ENCODE measurements at regions not wholly inside any gene's neighbourhood (a gene's known extent, or its start where the extent isn't known, plus 50 kb on each side); places are given as distances from the start of the nearest gene placed in this dataset.

GRCh38 chr7:115883629-115884028, 146.9 kb downstream of the TFEC start:
- DNase-seq = no peak

GRCh38 chr7:115881476-115881875, 149.1 kb downstream of the TFEC start:
- no peak for DNase-seq

DNA sequence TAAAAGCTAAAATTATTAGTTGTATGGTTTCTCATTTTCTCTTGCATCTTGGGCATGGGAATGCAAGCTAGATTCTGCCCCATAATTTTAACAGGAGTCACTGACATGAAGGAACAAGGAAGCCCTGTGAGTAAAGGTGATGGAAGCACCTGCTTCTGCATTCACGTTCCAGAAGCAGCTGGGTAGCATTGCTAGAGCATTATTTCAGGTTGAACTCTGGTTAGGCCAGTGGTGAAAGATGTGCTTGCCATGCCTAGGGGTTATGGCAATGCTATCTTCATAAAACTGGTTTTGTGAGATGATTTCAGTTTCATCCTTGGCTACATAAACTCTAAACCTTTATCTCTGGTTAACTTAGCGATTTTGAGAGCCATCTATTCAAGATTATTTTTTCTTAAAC, 151.4 kb downstream of the TFEC start:
- no peak for DNase-seq

DNA sequence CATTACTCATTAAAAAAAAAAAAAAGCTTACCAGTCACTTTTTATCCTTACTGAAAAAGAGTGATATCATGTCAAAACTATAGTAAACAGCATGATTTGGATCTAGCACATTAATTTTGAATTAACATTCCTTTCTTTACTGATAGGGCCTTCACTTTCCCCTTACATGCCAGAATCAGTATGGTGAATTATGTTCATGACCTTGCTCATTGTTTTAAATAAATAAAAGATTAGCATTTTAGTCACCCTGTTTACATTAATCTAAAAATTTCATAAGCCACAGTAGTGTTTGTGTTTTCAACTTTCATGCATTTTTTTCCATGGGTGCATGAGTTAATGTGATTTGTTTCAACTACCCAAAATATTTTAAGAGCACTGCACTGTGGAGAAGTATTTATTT, 160.8 kb downstream of the TFEC start:
- DNase-seq = no peak

GRCh38 chr7:115869190-115869589, 161.4 kb downstream of the TFEC start:
- DNase-seq = no peak

DNA sequence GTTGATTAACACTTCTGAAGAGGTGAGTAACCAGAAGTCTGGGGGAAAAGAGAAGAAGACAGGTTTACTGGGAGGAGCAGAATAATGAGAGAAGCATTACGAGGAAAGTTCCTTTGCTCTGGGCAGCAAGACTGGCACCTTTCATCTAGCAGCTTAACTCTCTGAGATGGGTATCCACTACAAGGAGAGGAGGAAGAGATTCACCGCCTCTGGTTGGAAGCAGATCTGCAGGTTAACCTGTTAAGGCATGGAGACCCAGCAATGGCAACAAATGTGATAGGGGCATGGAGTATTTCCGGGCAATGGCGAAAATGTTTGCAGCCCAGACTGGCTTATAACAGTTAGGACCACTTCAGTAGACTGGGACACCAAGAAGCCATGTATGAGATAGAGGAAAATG, 162.2 kb downstream of the TFEC start:
- no peak for DNase-seq

- no peak for DNase-seq
Observed at GRCh38 chr7:115864082-115864481, 166.5 kb downstream of the TFEC start.

GRCh38 chr7:115851291-115851690, 179.3 kb downstream of the TFEC start:
- no peak for DNase-seq

GRCh38 chr7:115850774-115851173, 179.8 kb downstream of the TFEC start:
- DNase-seq = no peak

GRCh38 chr7:115844857-115845256, 185.7 kb downstream of the TFEC start:
- DNase-seq = no peak

DNA sequence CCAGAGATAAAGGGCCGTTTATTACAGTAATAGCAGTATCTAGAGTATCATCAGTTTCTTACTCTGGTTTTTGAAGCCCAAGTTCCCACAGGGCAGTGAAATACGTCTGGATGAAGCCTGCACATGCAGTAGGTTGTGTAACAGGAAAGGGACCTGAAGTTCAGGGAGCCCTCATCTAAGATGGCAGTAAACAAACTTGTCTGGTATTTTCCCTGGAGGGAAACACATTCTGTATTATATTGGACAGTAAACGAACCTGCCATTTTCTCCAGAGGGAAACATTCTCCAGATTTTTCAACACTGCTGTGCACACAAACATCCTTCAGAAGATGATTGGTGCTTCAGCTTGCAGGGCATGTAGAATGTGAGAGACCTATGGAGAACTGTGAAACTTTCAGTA, 189.9 kb downstream of the TFEC start:
- DNase-seq = no peak

- DNase-seq = no peak
Observed at GRCh38 chr7:115838829-115839228, 191.7 kb downstream of the TFEC start.

- no peak for DNase-seq
Observed at GRCh38 chr7:115831371-115831770, 199.2 kb downstream of the TFEC start.

GRCh38 chr7:115827305-115828045, 203.1 kb downstream of the TFEC start:
- no peak for DNase-seq

DNA sequence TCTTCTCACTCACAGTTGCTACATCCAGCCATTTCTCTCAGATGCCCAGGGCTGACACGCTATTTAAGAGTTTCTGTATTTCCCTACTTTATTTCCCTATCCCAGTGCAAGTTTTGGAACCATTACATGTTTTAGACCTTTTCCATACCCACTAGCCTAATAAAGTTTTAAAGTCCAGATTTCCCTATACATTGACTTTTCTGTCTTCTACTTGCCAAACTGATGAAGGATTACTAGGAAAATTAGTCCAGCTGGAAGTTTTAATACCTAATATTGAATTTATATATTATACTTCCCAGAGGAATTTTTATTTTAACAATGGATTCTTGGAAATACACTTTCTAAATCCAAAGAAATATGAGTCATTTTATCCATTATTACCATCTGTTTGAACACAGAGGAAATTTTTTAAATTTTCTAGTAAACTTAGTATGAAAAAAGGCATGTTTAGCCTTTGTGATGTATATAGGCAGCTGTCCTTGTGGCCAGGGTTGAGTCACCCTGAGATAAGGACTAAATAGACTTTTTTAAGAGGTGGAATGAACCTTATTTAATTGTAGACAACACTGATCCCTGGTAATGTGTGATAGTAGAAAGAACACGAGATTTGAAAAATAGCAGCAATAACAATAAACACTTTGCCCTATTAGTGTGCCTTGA, 205.0 kb downstream of the TFEC start:
- no peak for DNase-seq

DNA sequence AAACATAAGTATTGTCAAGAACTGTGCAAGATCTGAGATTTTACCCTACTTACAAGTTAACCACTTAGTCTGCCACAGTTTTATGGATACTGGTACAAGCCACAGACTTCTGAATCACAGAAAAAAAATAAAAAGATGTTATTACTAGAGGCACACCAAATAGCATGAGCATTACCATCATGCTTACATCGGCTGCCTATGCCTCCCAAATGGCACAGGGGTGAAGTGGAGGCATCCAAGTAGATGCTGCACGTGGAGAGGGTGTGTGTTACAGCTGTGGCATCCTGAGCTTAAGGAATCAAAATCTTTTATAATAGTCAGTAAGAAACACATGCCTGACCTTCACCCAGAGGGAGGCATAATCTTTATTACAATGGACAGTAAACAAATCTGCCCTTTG, 207.8 kb downstream of the TFEC start:
- DNase-seq = no peak

GRCh38 chr7:115822380-115822779, 208.2 kb downstream of the TFEC start:
- no peak for DNase-seq

GRCh38 chr7:115816318-115816974, 214.1 kb downstream of the TFEC start:
- no peak for DNase-seq

GRCh38 chr7:115812794-115813193, 217.8 kb downstream of the TFEC start:
- no peak for DNase-seq

DNA sequence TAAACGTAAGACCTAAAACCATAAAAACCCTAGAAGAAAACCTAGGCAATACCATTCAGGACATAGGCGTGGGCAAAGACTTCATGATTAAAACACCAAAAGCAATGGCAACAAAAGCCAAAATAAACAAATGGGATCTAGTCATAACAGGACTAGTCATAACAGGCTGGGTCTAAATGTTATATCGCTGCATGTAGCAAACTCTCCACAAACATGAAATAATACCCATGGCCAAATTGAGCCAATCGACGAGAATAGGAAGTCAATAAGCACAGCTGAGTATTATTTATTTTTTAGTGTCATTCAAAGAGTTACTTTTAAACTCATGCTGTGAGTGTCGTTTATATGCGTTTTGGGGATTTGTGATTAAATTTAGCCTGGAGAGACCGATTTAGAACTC, 225.1 kb downstream of the TFEC start:
- no peak for DNase-seq

DNA sequence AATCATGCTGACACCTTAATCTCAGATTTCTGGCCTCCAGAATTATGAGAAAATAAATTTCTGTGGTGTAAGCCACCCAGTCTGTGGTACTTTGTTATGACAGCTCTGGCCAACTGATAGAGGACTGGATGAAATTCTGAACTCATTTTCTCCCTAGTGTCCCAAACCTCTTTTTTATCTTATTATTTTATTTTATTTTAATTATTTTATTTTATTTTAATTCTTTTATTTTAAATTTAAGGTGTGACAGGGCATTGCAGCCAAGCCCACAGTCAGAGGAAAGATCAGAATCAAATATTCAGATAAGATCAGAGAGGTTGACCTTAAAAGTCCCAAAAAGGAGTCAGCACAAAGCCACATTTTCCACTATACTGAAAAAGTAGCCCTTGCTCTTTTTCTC, 228.1 kb downstream of the TFEC start:
- DNase-seq = no peak

GRCh38 chr7:115799430-115799829, 231.1 kb downstream of the TFEC start:
- no peak for DNase-seq

- no peak for DNase-seq
Observed at GRCh38 chr7:115793958-115794702, 236.4 kb downstream of the TFEC start.

All from right kidney (tissue), 1 donor.